GM19463 (cell line): ENCODE measurements at regions not wholly inside any gene's neighbourhood (a gene's known extent, or its start where the extent isn't known, plus 50 kb on each side); places are given as distances from the start of the nearest gene placed in this dataset.
"Not testable (repeated sequence)": the region's sequence is repeated elsewhere in the genome, so short reads cannot be mapped to it uniquely, and the experiment has no call there.

Experiments
- ATAC-seq: cut with Tn5 transposase; IDR thresholded peaks from one replicate; pipeline ENCODE4 v1.9.1; 2021; ENCODE audit warnings: mild to moderate bottlenecking, moderate library complexity; ENCODE audit not compliant: unreplicated experiment

GRCh38 chr14:106703651-106704050 lies 1177.3 kb downstream of the TMEM121 start:
- ATAC-seq = not testable (repeated sequence)

DNA sequence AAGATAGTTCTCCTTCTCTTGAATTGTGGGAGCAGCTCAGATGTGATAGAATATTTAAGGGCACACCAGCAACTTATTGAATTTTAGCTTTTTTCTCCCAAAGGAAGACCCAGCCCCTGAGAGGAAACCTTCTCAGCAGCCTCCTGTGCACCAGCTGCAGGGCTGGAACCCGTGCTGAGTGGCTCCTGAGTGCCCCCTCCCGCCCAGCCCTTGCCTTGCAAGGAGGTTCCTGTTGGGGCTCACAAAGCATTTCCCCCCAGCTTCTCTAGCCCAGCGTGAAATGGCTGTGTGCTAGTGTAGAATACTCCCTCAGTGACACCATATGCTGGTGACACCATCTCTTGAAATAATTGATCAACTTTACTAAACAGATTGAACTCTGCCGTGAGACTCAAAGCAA lies 1180.1 kb downstream of the TMEM121 start:
- not testable (repeated sequence) for ATAC-seq

GRCh38 chr14:106710187-106710586 lies 1183.8 kb downstream of the TMEM121 start:
- not testable (repeated sequence) for ATAC-seq

DNA sequence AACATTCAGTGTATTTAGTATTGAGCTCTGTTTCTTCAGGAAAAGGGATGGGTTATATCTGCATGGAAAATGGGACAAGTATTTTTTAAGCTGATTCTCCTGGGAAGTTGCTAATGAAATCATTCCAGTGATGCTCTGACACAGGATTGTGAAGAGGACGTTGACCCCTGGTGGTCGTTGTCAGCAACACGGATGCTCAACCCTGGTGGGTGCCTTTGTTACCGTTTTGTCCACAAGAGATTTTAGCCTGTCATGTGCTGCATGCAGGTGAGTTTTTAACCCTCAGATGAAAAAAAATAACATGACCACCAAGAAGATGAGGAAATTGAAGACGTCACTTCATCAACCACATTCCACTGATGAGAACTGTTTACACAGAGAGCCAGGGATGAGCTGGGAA lies 1186.1 kb downstream of the TMEM121 start:
- ATAC-seq = not testable (repeated sequence)

DNA sequence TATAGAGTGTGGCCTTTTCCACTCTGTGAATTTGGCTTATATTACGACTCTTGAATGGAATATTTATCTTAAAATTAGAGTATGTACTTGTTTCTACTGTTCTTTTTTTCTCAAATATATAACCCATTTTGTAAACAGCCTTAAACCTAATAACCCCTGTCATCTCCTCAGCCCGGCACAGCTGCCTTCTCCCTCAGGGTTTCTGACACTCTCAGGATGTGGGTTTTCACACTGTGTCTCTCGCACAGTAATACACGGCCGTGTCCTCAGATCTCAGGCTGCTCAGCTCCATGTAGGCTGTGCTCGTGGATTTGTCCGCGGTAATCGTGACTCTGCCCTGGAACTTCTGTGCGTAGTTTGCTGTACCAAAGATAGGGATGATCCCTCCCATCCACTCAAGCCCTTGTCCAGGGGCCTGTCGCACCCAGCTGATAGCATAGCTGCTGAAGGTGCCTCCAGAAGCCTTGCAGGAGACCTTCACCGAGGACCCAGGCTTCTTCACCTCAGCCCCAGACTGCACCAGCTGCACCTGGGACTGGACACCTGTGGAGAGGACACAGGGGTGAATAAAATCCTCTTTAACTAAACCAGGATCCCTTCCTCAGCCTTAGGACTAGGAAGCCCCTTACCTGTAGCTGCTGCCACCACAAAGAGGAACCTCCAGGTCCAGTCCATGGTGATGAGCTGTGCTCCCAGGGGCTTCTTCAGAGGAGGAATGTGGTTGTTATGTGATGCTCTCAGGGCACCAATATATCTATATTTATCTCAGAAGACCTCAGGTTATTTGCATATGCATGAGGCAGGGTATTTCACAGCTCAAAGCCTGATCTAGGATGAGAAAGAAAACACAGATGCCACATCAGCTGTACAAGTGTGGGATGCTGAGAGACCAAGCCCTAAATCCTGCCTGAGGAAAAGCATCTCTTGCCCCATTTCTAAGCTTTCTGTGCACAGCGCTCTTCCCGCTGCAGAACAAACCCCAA lies 1188.4 kb downstream of the TMEM121 start:
- ATAC-seq = peak; percentile 62

- ATAC-seq = not testable (repeated sequence)
These were observed 1191.2 kb downstream of the TMEM121 start for GRCh38 chr14:106717544-106717943.

DNA sequence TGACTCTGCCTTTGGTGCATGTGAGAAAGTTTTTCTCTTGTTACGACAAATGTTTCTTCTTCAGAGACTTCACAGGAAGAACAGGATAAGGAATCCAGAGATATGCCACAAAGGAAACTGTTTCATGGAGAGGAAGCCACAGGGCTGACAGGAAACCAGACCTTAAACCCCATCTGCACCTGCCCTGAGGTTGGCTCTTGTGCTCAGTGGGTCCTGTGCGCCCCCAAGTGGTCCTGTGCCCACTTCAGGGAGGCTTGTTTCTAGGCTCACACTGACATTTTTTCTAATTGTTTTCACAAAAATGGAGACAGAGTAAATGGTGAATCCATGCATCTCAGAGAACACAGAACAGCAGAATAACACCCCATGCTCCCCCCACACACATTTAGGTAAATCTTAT lies 1193.5 kb downstream of the TMEM121 start:
- ATAC-seq = not testable (repeated sequence)

- ATAC-seq = not testable (repeated sequence)
These were observed 1195.5 kb downstream of the TMEM121 start for GRCh38 chr14:106721926-106722325.

GRCh38 chr14:106722813-106723687 lies 1196.7 kb downstream of the TMEM121 start:
- ATAC-seq = not testable (repeated sequence)

DNA sequence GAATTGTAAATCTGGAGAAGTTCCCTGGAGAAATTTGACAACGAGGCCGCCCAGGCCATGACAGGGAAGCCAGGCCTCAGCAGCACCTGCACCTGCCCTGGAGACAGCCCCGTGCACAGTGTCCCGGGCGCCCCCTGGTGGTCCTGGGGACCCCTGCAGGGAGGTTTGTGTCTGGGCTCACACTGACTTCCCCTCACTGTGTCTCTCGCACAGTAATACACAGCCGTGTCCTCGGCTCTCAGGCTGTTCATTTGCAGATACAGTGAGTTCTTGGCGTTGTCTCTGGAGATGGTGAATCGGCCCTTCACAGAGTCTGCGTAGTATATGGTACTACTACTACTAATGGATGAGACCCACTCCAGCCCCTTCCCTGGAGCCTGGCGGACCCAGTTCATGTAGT lies 1201.6 kb downstream of the TMEM121 start:
- not testable (repeated sequence) for ATAC-seq

DNA sequence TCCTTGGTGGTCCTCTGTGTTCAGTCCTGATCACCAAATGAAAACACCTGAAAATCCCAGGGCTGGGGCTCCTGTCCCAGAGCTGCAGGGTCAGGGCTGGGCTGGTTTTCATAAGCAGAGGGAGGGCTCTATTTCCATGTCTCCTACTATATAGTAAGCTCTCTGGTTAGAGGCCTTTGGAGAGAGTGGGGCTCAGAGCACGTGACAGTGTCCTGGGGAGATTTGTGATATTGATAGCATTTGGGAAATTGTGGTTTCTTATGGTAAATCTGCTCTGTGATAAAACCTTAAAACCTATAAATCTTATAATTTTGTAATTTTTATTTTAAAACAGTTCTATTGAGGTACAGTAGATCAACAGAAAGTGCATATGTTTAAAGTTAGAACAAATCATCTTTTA lies 1202.2 kb downstream of the TMEM121 start:
- ATAC-seq = no peak

- ATAC-seq = no peak
These were observed 1203.2 kb downstream of the TMEM121 start for GRCh38 chr14:106729551-106729950.

DNA sequence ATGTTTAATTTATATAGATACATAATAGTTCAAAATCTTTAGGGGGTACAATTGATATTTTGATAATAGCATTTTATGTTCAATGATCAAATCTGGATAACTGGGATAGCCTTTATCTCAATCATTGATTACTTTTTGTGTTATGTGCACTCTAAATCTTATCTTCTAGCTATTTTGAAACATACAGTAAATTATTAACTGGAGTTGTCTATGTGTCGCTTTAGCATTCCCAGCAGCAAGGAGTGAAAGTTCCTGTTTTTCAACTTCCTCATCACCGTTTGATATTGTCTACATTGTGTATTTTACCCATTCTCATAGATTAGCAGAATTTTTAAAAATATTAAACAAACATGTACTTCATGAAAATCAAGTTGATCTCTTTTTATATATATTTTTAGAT lies 1207.4 kb downstream of the TMEM121 start:
- ATAC-seq = no peak

GRCh38 chr14:106737021-106737420 lies 1210.6 kb downstream of the TMEM121 start:
- ATAC-seq = no peak

DNA sequence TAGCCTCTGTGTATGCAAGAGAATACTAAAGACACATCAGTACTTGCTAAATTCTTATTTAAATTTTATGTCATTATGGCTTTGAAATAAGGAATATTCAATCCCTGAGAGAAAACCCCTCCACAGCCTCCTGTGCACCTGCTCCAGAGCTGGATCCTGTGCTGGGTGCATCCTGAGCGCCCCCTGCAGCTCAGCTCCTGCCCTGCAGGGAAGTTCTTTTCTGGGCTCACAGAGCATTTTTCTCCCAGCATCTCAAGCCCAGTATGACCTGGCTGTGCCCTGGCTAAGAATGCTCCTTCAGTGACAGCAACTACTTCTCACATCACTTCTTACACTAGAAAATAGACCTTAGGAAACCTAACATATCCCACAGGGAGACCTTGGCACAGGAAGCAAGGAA lies 1211.7 kb downstream of the TMEM121 start:
- no peak for ATAC-seq

GRCh38 chr14:106738598-106739258 lies 1212.3 kb downstream of the TMEM121 start:
- ATAC-seq = not testable (repeated sequence)

- peak; percentile 55 for ATAC-seq
These were observed 1214.9 kb downstream of the TMEM121 start for GRCh38 chr14:106741086-106741827.

DNA sequence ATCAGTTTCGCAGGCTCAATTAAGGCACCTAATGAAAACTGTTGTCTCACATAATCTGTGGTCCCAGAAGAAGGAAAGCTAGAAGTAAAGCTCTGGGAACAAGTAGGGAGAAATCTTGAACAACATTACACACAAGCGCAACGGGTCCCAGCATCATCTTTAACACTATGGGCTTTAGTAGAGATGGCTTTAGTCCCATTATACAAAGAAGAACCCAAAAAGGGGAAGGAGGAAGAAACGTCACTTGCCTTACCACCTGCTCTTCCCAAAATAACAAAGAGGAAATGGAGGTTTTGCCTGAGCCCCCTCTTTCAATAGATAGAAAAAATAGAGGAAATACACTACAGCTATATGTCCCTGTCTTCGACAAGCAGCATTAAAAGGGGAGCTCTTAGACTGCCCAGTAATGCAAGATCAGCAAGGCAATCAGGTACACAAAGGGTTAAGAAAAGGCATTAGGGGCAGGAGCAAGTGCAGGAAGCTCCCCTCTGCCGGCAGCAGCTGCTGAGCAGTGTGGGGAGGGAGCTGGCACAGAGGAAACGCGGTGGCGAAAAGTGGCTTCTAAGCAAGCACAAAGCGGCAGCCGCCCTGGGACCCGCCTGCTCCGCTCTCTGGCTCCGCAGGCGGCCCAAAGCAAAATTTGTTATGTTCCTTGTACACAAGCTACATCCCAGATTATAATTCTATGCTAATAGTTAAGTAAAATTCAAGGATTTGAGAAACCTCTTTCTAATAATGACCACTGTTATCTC lies 1218.8 kb downstream of the TMEM121 start:
- peak; percentile 75 for ATAC-seq

- not testable (repeated sequence) for ATAC-seq
These were observed 1223.7 kb downstream of the TMEM121 start for GRCh38 chr14:106750089-106750488.
